ENCODE measurements at regions not wholly inside any gene's neighbourhood (a gene's known extent, or its start where the extent isn't known, plus 50 kb on each side); places are given as distances from the start of the nearest gene placed in this dataset.

GRCh38 chr9:135255841-135256580 is 168.5 kb downstream of the OLFM1 start:
- no peak for DNase-seq

GRCh38 chr9:135256581-135257354 is 169.3 kb downstream of the OLFM1 start:
- no peak for DNase-seq

- no peak for DNase-seq
Observed at GRCh38 chr9:135258461-135258860, 171.0 kb downstream of the OLFM1 start.

- DNase-seq, result no peak
Observed at GRCh38 chr9:135259273-135259672, 171.8 kb downstream of the OLFM1 start.

GRCh38 chr9:135260221-135261180 is 173.0 kb downstream of the OLFM1 start:
- DNase-seq, result no peak

GRCh38 chr9:135262248-135262647 is 174.8 kb downstream of the OLFM1 start:
- DNase-seq, result no peak

- DNase-seq, result no peak
Observed at GRCh38 chr9:135263511-135263910, 176.0 kb downstream of the OLFM1 start.

- no peak for DNase-seq
Observed at GRCh38 chr9:135265931-135266330, 178.5 kb downstream of the OLFM1 start.

GRCh38 chr9:135267191-135267809 is 179.8 kb downstream of the OLFM1 start:
- DNase-seq, result no peak

GRCh38 chr9:135268031-135268430 is 180.6 kb downstream of the OLFM1 start:
- no peak for DNase-seq

GRCh38 chr9:135268981-135269380 is 181.5 kb downstream of the OLFM1 start:
- no peak for DNase-seq

GRCh38 chr9:135269912-135270830 is 182.7 kb downstream of the OLFM1 start:
- no peak for DNase-seq

GRCh38 chr9:135271425-135271824 is 184.0 kb downstream of the OLFM1 start:
- no peak for DNase-seq

GRCh38 chr9:135272608-135273007 is 185.1 kb downstream of the OLFM1 start:
- DNase-seq, result no peak

- no peak for DNase-seq
Observed at GRCh38 chr9:135273008-135273407, 185.5 kb downstream of the OLFM1 start.

- no peak for DNase-seq
Observed at GRCh38 chr9:135275163-135275562, 187.7 kb downstream of the OLFM1 start.

GRCh38 chr9:135275571-135276289 is 188.3 kb downstream of the OLFM1 start:
- DNase-seq, result no peak

GRCh38 chr9:135277219-135278201 is 190.0 kb downstream of the OLFM1 start:
- DNase-seq, result no peak

- no peak for DNase-seq
Observed at GRCh38 chr9:135278586-135278985, 191.1 kb downstream of the OLFM1 start.

GRCh38 chr9:135279385-135279784 is 191.9 kb downstream of the OLFM1 start:
- DNase-seq, result no peak

Measured in EL (cell line).